C4-2B (cell line): ENCODE measurements at regions not wholly inside any gene's neighbourhood (a gene's known extent, or its start where the extent isn't known, plus 50 kb on each side); places are given as distances from the start of the nearest gene placed in this dataset.

ENCODE experiments used
- CTCF ChIP-seq: fragments of 450-650 bp; conservative IDR thresholded peaks from 2 replicates; pipeline ENCODE4 v1.5.1; 2017; ENCODE audit warnings: mild to moderate bottlenecking
- ZFX ChIP-seq: fragments of 450-650 bp; IDR thresholded peaks from 2 replicates; pipeline ENCODE4 v1.6.1; 2017

DNA sequence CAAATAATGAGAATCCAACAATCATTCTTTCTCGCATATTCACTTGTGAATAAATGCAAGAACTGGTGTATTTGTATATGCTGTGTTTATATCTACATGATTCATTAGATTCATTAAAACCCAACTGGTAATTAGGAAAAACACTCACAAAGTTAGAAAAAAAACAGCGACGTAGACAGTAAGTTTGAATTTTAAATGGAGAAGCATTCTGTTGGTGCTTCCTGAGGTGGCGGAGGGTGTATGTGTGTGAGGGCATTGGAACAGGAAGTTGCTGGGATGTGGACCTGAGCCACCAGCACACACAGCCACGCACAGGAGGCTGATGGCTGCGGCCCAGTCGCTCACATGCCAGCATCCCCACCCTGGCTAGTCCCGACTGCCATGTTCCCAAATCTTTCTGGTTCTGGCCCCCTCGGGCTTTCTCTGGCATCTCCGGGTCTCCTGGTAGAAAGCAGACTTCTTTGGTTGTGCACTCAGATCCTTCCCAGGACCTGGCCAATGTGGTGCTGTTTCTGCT, 121.6 kb upstream of the IRF2BP2 start:
- TF ChIP-seq CTCF (no peak), ZFX (no peak)
